ENCODE measurements at regions not wholly inside any gene's neighbourhood (a gene's known extent, or its start where the extent isn't known, plus 50 kb on each side); places are given as distances from the start of the nearest gene placed in this dataset.

- no peak for TF ChIP-seq ZNF512B (CRISPR knock-in tag; IDR thresholded peaks at IDR 0.05; ENCODE audit: borderline replicate concordance)
- TF ChIP-seq ATF5 (CRISPR knock-in tag; IDR thresholded peaks at IDR 0.05; ENCODE audit: low read depth) = no peak
- TF ChIP-seq ZBTB34 (CRISPR knock-in tag; IDR thresholded peaks at IDR 0.05) = no peak
Measured at GRCh38 chr18:34643989-34644388, 66.1 kb upstream of the DTNA start (continued).

- TF ChIP-seq THAP11 (CRISPR knock-in tag; IDR thresholded peaks at IDR 0.05) = peak; percentile 74
- peak; percentile 70 for TF ChIP-seq ZNF143 (CRISPR knock-in tag; IDR thresholded peaks at IDR 0.05)
- no peak for TF ChIP-seq RBAK (CRISPR knock-in tag; IDR thresholded peaks at IDR 0.05)
- no peak for DNase-seq (ENCODE audit: low spot score)
- no peak overlapping the region for H3K27ac ChIP-seq (ENCODE audit: extremely low read length, insufficient read depth, low read length)
- no peaks in the 10 kb centered on the region for H3K4me1 ChIP-seq (ENCODE audit: insufficient read depth, low read length)
- no peaks in the 10 kb centered on the region for H4K20me1 ChIP-seq (ENCODE audit: insufficient read depth, low read length)
- H3K27me3 ChIP-seq (ENCODE audit: control insufficient read depth in 1 of 2, insufficient read depth in 2 of 2, low read length in 2 of 2) = no peaks in the 10 kb centered on the region
- in situ Hi-C loops (cut with HindIII; ENCODE audit: extremely low pct_ligation_motif_present, low pct_unique_long_range_greater_than_20kb) (no loop called here), intact Hi-C loops (cut with micrococcal nuclease; ENCODE audit: unreplicated experiment) (no loop called here)
- 98% methylated on average over 4 of the region's 4 CpGs for WGBS (ENCODE audit: low lambda C conversion rate)
- CTCF ChIA-PET (ENCODE audit: low intra/inter-chr PET ratio, low total read pairs) = no interaction called here
- H3K4me2 ChIP-seq (ENCODE audit: low read depth, low read length) = no peak overlapping the region
- no peak; the same call in 1 of the 3 replicates for ATAC-seq
- no peak overlapping the region for H2AFZ ChIP-seq (ENCODE audit: low read length)
- no TSS peak for BruUV-seq (replicated peaks)
- H3K9ac ChIP-seq (ENCODE audit: insufficient read depth, low read depth, low read length) = no peak overlapping the region
- H3K79me2 ChIP-seq (ENCODE audit: insufficient read depth, low read length) = no peaks in the 10 kb centered on the region
- no peaks in the 10 kb centered on the region for H3K36me3 ChIP-seq (replicated peaks in 1 of 2; ENCODE audit: control insufficient read depth in 1 of 2, insufficient read depth in 2 of 2, low read length in 2 of 2)
- H3K9me3 ChIP-seq (ENCODE audit: low read length) = no peaks in the 10 kb centered on the region
- FAIRE-seq = no peak
- POLR2A ChIA-PET = no interaction called here
- H3K4me3 ChIP-seq (replicated peaks in 1 of 3; ENCODE audit: insufficient read depth in 1 of 3, low read depth in 2 of 3, low read length in 3 of 3) = no peak overlapping the region
Measured at GRCh38 chr18:34647251-34647650, 62.8 kb upstream of the DTNA start.
